WTC11 (cell line): ENCODE measurements at regions not wholly inside any gene's neighbourhood (a gene's known extent, or its start where the extent isn't known, plus 50 kb on each side); places are given as distances from the start of the nearest gene placed in this dataset.

Source experiments
- ATAC-seq: fragments of 200-7000 bp; cut with Tn5 transposase; 2 replicates; pipeline ENCODE4 v1.10.0; 2021; ENCODE audit warnings: mild to moderate bottlenecking, moderate library complexity
- CTCF ChIA-PET: fragments of 300-600 bp; sonication (Branson Sonifier 250); formaldehyde crosslinking; loops from one replicate; lab custom pipeline; 2021; ENCODE audit warnings: antibody characterized with exemption; lab: Charles Lee
- POLR2A ChIA-PET: fragments of 350-600 bp; sonication (Branson Sonifier 250); formaldehyde crosslinking; loops from one replicate; lab custom pipeline; 2021; ENCODE audit warnings: antibody characterized with exemption; lab: Charles Lee
- DNase-seq: peaks from one replicate; pipeline ENCODE4 v3.0.0; 2021; ENCODE audit warnings: low spot score
- H3K27ac Mint-ChIP-seq: 2 replicates; pipeline ENCODE4 v1.8.0; 2021; ENCODE audit warnings: mixed read lengths
- H3K27me3 Mint-ChIP-seq: 2 replicates; pipeline ENCODE4 v1.8.0; 2021; ENCODE audit warnings: low read depth, mild to moderate bottlenecking, moderate library complexity, mixed read lengths
- H3K36me3 Mint-ChIP-seq: 2 replicates; pipeline ENCODE4 v1.8.0; 2021; ENCODE audit warnings: mixed read lengths
- H3K4me1 Mint-ChIP-seq: 2 replicates; pipeline ENCODE4 v1.8.0; 2022; ENCODE audit warnings: mixed read lengths
- H3K4me3 Mint-ChIP-seq: 2 replicates; pipeline ENCODE4 v1.8.0; 2021; ENCODE audit warnings: mild to moderate bottlenecking, moderate library complexity, mixed read lengths
- H3K9me3 Mint-ChIP-seq: 2 replicates; pipeline ENCODE4 v1.8.0; 2021; ENCODE audit warnings: mixed read lengths
- ARID4B ChIP-seq: sonication (generic); formaldehyde crosslinking; IDR thresholded peaks from 2 replicates; pipeline ENCODE4 v1.8.0; 2023; ENCODE audit warnings: missing genetic modification reagents, mild to moderate bottlenecking, borderline replicate concordance
- ATF1 ChIP-seq: sonication (generic); formaldehyde crosslinking; IDR thresholded peaks from 2 replicates; pipeline ENCODE4 v1.8.1; 2023; ENCODE audit warnings: mild to moderate bottlenecking, moderate library complexity, missing genetic modification reagents
- CBFB ChIP-seq: sonication (generic); formaldehyde crosslinking; IDR thresholded peaks from 2 replicates; pipeline ENCODE4 v1.8.1; 2022; ENCODE audit warnings: mild to moderate bottlenecking, low read depth, missing genetic modification reagents
- E2F4 ChIP-seq: sonication (generic); formaldehyde crosslinking; IDR thresholded peaks from 2 replicates; pipeline ENCODE4 v1.8.1; 2022; ENCODE audit warnings: low read depth, mild to moderate bottlenecking, moderate library complexity, missing genetic modification reagents, borderline replicate concordance
- ETV6 ChIP-seq: sonication (generic); formaldehyde crosslinking; IDR thresholded peaks from 2 replicates; pipeline ENCODE4 v1.8.1; 2022; ENCODE audit warnings: mild to moderate bottlenecking, missing genetic modification reagents
- FOXJ3 ChIP-seq: sonication (generic); formaldehyde crosslinking; IDR thresholded peaks from 2 replicates; pipeline ENCODE4 v1.9.0; 2021; ENCODE audit warnings: missing genetic modification reagents, mild to moderate bottlenecking, borderline replicate concordance
- FOXP4 ChIP-seq: sonication (generic); formaldehyde crosslinking; IDR thresholded peaks from 2 replicates; pipeline ENCODE4 v1.8.0; 2022; ENCODE audit warnings: mild to moderate bottlenecking, missing genetic modification reagents
- GRHL2 ChIP-seq: fragments of 250-450 bp; sonication (Bioruptor Pico); IDR thresholded peaks from 2 replicates; pipeline ENCODE4 v1.8.0; 2022; ENCODE audit warnings: mild to moderate bottlenecking, moderate library complexity; ENCODE audit not compliant: insufficient replicate concordance, severe bottlenecking
- GTF2I ChIP-seq: fragments of 250-450 bp; sonication (Bioruptor Pico); conservative IDR thresholded peaks from 2 replicates; pipeline ENCODE4 v1.4.0; 2021; ENCODE audit warnings: mild to moderate bottlenecking
- IRF1 ChIP-seq: sonication (generic); formaldehyde crosslinking; IDR thresholded peaks from 2 replicates; pipeline ENCODE4 v1.8.0; 2023; ENCODE audit warnings: missing genetic modification reagents
- IRF2 ChIP-seq: sonication (generic); formaldehyde crosslinking; IDR thresholded peaks from 2 replicates; pipeline ENCODE4 v1.8.0; 2022; ENCODE audit warnings: low read depth, missing genetic modification reagents, borderline replicate concordance
- KAT7 ChIP-seq: sonication (generic); formaldehyde crosslinking; IDR thresholded peaks from 2 replicates; pipeline ENCODE4 v1.8.1; 2023; ENCODE audit warnings: missing genetic modification reagents, mild to moderate bottlenecking, borderline replicate concordance
- NFE2L1 ChIP-seq: sonication (generic); formaldehyde crosslinking; IDR thresholded peaks from 2 replicates; pipeline ENCODE4 v1.8.1; 2023; ENCODE audit warnings: missing genetic modification reagents
- NFYB ChIP-seq: sonication (generic); formaldehyde crosslinking; conservative IDR thresholded peaks from 2 replicates; pipeline ENCODE4 v1.8.0; 2022; ENCODE audit warnings: low read depth, missing genetic modification reagents
- NR2C2 ChIP-seq: sonication (generic); formaldehyde crosslinking; IDR thresholded peaks from 2 replicates; pipeline ENCODE4 v1.8.0; 2022; ENCODE audit warnings: mild to moderate bottlenecking, missing genetic modification reagents
- RELA ChIP-seq: sonication (generic); formaldehyde crosslinking; IDR thresholded peaks from 2 replicates; pipeline ENCODE4 v1.8.1; 2022; ENCODE audit warnings: missing genetic modification reagents, mild to moderate bottlenecking, borderline replicate concordance
- RORB ChIP-seq: fragments of 250-450 bp; sonication (Bioruptor Pico); IDR thresholded peaks from 2 replicates; pipeline ENCODE4 v1.9.0; 2021; ENCODE audit warnings: mild to moderate bottlenecking
- SP1 ChIP-seq: sonication (generic); formaldehyde crosslinking; conservative IDR thresholded peaks from 2 replicates; pipeline ENCODE4 v1.8.1; 2022; ENCODE audit warnings: missing genetic modification reagents
- STAT6 ChIP-seq: sonication (generic); formaldehyde crosslinking; conservative IDR thresholded peaks from 2 replicates; pipeline ENCODE4 v1.8.1; 2023; ENCODE audit warnings: mild to moderate bottlenecking, low read depth, missing genetic modification reagents, moderate library complexity
- ZBTB21 ChIP-seq: sonication (generic); formaldehyde crosslinking; IDR thresholded peaks from 2 replicates; pipeline ENCODE4 v1.8.1; 2023; ENCODE audit warnings: mild to moderate bottlenecking, missing genetic modification reagents, borderline replicate concordance
- ZNF219 ChIP-seq: sonication (generic); formaldehyde crosslinking; IDR thresholded peaks from 2 replicates; pipeline ENCODE4 v1.8.0; 2023; ENCODE audit warnings: missing genetic modification reagents, mild to moderate bottlenecking, borderline replicate concordance
- ZSCAN18 ChIP-seq: fragments of 250-450 bp; sonication (Bioruptor Pico); IDR thresholded peaks from 2 replicates; pipeline ENCODE4 v2.1.2; 2022; ENCODE audit warnings: mild to moderate bottlenecking, moderate library complexity

GRCh38 chr11:32032052-32032451, 58.8 kb upstream of the RCN1 start:
- Mint-ChIP-seq H3K4me3 (no peak overlapping the region), H3K27me3 (no peaks in the 10 kb centered on the region)
- no peak for ATAC-seq
- TF ChIP-seq ETV6 (no peak), GTF2I (CRISPR knock-in tag) (no peak), NR2C2 (CRISPR knock-in tag) (no peak), ZBTB21 (CRISPR knock-in tag) (no peak), E2F4 (CRISPR knock-in tag) (no peak), CBFB (no peak), RORB (CRISPR knock-in tag) (no peak), ATF1 (CRISPR knock-in tag) (no peak), SP1 (CRISPR knock-in tag) (no peak)
- TF ChIP-seq, all 79 proteins: peak for 0
- H3K36me3 Mint-ChIP-seq = no peaks in the 10 kb centered on the region
- POLR2A ChIA-PET = no interaction called here
- H3K27ac Mint-ChIP-seq = no peak overlapping the region
- peaks cover 4% of the 10 kb centered on the region for H3K4me1 Mint-ChIP-seq
- H3K9me3 Mint-ChIP-seq = no peaks in the 10 kb centered on the region
- DNase-seq = no peak
- CTCF ChIA-PET = no interaction called here

- no peak overlapping the region for H3K4me3 Mint-ChIP-seq
- peaks cover 4% of the 10 kb centered on the region for H3K4me1 Mint-ChIP-seq
- H3K27ac Mint-ChIP-seq = no peak overlapping the region
- H3K27me3 Mint-ChIP-seq = no peaks in the 10 kb centered on the region
- no peaks in the 10 kb centered on the region for H3K9me3 Mint-ChIP-seq
- ATAC-seq (no peak), DNase-seq (no peak)
- no peaks in the 10 kb centered on the region for H3K36me3 Mint-ChIP-seq
- ChIA-PET CTCF (interaction anchor here (0.5 kb wide), 1 partner anchor 292 kb away, joined by 4 read pairs; no protein-coding TSS in a partner anchor), POLR2A (no interaction called here)
- TF ChIP-seq GRHL2 = no peak
- TF ChIP-seq RELA (CRISPR knock-in tag) = no peak
- no peak for TF ChIP-seq IRF1
- no peak for TF ChIP-seq FOXJ3 (CRISPR knock-in tag)
- TF ChIP-seq FOXP4 (CRISPR knock-in tag) = no peak
- TF ChIP-seq NFYB (CRISPR knock-in tag) = no peak
- no peak for TF ChIP-seq IRF2
- no peak for TF ChIP-seq NFE2L1 (CRISPR knock-in tag)
- TF ChIP-seq ZNF219 (CRISPR knock-in tag) = no peak
- TF ChIP-seq KAT7 (CRISPR knock-in tag) = no peak
- no peak for TF ChIP-seq ARID4B
- no peak for TF ChIP-seq ZSCAN18 (CRISPR knock-in tag)
- TF ChIP-seq GTF2I (CRISPR knock-in tag) = no peak
- no peak for TF ChIP-seq STAT6 (CRISPR knock-in tag)
Observed at GRCh38 chr11:32030875-32031503, 59.9 kb upstream of the RCN1 start.
